ENCODE measurements at regions not wholly inside any gene's neighbourhood (a gene's known extent, or its start where the extent isn't known, plus 50 kb on each side); places are given as distances from the start of the nearest gene placed in this dataset.

GRCh38 chr16:86351041-86351784, 159.1 kb upstream of the FOXF1 start:
- TF ChIP-seq POLR2AphosphoS5 (IDR thresholded peaks at IDR 0.05; ENCODE audit: low read depth, low read length) (no peak), TCF7L2 (IDR thresholded peaks at IDR 0.05; ENCODE audit: low read depth, low read length) (no peak), CTCF (IDR thresholded peaks at IDR 0.05) (no peak), SIN3A (IDR thresholded peaks at IDR 0.05; ENCODE audit: borderline replicate concordance, insufficient read depth, low read depth, low read length) (no peak)

Data from Panc1 (cell line).